HEK293T (cell line): ENCODE measurements at regions not wholly inside any gene's neighbourhood (a gene's known extent, or its start where the extent isn't known, plus 50 kb on each side); places are given as distances from the start of the nearest gene placed in this dataset.

ENCODE experiments used
- ARNT ChIP-seq: fragments of 450-650 bp; IDR thresholded peaks from 2 replicates; pipeline ENCODE4 v1.6.1; 2017; ENCODE audit warnings: mild to moderate bottlenecking
- BHLHE40 ChIP-seq: fragments of 450-650 bp; IDR thresholded peaks from 2 replicates; pipeline ENCODE4 v1.6.1; 2016; ENCODE audit warnings: mild to moderate bottlenecking, moderate library complexity, borderline replicate concordance
- CTBP1 ChIP-seq: fragments of 450-650 bp; IDR thresholded peaks from 2 replicates; pipeline ENCODE4 v1.6.1; 2016; ENCODE audit warnings: borderline replicate concordance
- ELF4 ChIP-seq: fragments of 450-650 bp; IDR thresholded peaks from 2 replicates; pipeline ENCODE4 v1.6.1; 2017; ENCODE audit warnings: antibody characterized with exemption
- FOXA1 ChIP-seq: fragments of 450-650 bp; IDR thresholded peaks from 2 replicates; pipeline ENCODE4 v1.6.1; 2016; ENCODE audit warnings: mild to moderate bottlenecking
- FOXK2 ChIP-seq: fragments of 450-650 bp; IDR thresholded peaks from 2 replicates; pipeline ENCODE4 v1.6.1; 2016; ENCODE audit warnings: mild to moderate bottlenecking
- FOXM1 ChIP-seq: fragments of 450-650 bp; IDR thresholded peaks from 2 replicates; pipeline ENCODE4 v1.6.1; 2017; ENCODE audit warnings: mild to moderate bottlenecking, borderline replicate concordance
- LEF1 ChIP-seq: fragments of 450-650 bp; IDR thresholded peaks from 2 replicates; pipeline ENCODE4 v1.6.1; 2017; ENCODE audit warnings: mild to moderate bottlenecking, borderline replicate concordance
- NFRKB ChIP-seq: fragments of 450-650 bp; IDR thresholded peaks from 2 replicates; pipeline ENCODE4 v1.6.1; 2016; ENCODE audit warnings: mild to moderate bottlenecking, moderate library complexity
- PKNOX1 ChIP-seq: fragments of 450-650 bp; IDR thresholded peaks from 2 replicates; pipeline ENCODE4 v1.6.1; 2016
- SP1 ChIP-seq: fragments of 450-650 bp; IDR thresholded peaks from 2 replicates; pipeline ENCODE4 v1.6.1; 2017
- SUZ12 ChIP-seq: fragments of 450-650 bp; IDR thresholded peaks from 2 replicates; pipeline ENCODE4 v1.6.1; 2016; ENCODE audit warnings: mild to moderate bottlenecking
- TARDBP ChIP-seq: fragments of 450-650 bp; IDR thresholded peaks from 2 replicates; pipeline ENCODE4 v1.6.1; 2016
- ZNF384 ChIP-seq: fragments of 450-650 bp; IDR thresholded peaks from 2 replicates; pipeline ENCODE4 v1.6.1; 2016

DNA sequence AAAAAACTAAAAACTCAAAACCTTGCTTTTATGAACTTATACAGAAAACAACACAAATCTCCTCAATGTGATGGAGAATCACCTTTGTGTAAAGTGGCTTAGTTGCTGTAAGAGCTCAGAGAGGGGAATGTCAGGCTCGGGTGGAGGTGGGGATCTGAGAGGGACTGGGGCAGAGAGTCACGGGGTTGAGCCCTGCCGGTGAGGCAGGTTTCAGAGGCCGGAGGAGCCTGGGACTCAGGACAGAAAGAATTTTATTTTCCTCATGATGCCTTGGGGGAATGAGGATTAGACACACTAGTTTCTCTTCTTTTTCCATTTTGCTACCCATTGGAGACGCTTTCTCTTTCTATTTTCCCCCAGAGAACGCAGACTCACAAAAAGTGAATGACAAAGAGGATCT is 252.3 kb upstream of the FOXQ1 start:
- TF ChIP-seq SP1 (no peak), BHLHE40 (no peak), FOXA1 (no peak), FOXM1 (no peak), PKNOX1 (no peak), LEF1 (no peak), ARNT (no peak), SUZ12 (no peak), NFRKB (no peak), FOXK2 (no peak), CTBP1 (no peak), ZNF384 (no peak), ELF4 (no peak), TARDBP (no peak)
